GM06990 (cell line): ENCODE measurements at regions not wholly inside any gene's neighbourhood (a gene's known extent, or its start where the extent isn't known, plus 50 kb on each side); places are given as distances from the start of the nearest gene placed in this dataset.

Experiments used
- DNase-seq: peaks from one replicate; pipeline ENCODE4 v3.0.0-alpha.2; 2011; ENCODE audit not compliant: insufficient read length; ENCODE audit errors: extremely low read depth
- H3K27me3 ChIP-seq: replicated peaks from 2 replicates; pipeline ENCODE4 v1.6.0; 2011; ENCODE audit warnings: low read length; ENCODE audit not compliant: control insufficient read depth, insufficient read depth
- H3K36me3 ChIP-seq: 2 replicates; pipeline ENCODE4 v1.5.1; 2011; ENCODE audit warnings: low read length; ENCODE audit not compliant: control insufficient read depth, insufficient read depth
- H3K4me3 ChIP-seq: replicated peaks from 2 replicates; pipeline ENCODE4 v1.5.1; 2011; ENCODE audit warnings: low read depth, mild to moderate bottlenecking, control low read depth, low read length
- CTCF ChIP-seq: IDR thresholded peaks from 2 replicates; pipeline ENCODE4 v1.5.1; 2011; ENCODE audit warnings: low read length, control low read depth, mild to moderate bottlenecking, inconsistent platforms; ENCODE audit not compliant: insufficient read depth, poor library complexity, severe bottlenecking

GRCh38 chr3:30308131-30308530 lies 298.3 kb upstream of the TGFBR2 start:
- DNase-seq = no peak
- H3K36me3 ChIP-seq = no peaks in the 10 kb centered on the region
- H3K4me3 ChIP-seq = no peak overlapping the region
- no peak for TF ChIP-seq CTCF
- no peaks in the 10 kb centered on the region; the same call in 1 of the 2 replicates for H3K27me3 ChIP-seq

GRCh38 chr3:30309961-30310954 lies 296.1 kb upstream of the TGFBR2 start:
- no peak for DNase-seq
- no peaks in the 10 kb centered on the region; the same call in 1 of the 2 replicates for H3K27me3 ChIP-seq
- no peaks in the 10 kb centered on the region for H3K36me3 ChIP-seq
- TF ChIP-seq CTCF = no peak
- H3K4me3 ChIP-seq = no peak overlapping the region

- DNase-seq = no peak
- H3K27me3 ChIP-seq = no peaks in the 10 kb centered on the region; the same call in 1 of the 2 replicates
- no peaks in the 10 kb centered on the region for H3K36me3 ChIP-seq
- no peak overlapping the region for H3K4me3 ChIP-seq
- TF ChIP-seq CTCF = no peak
These were observed 294.6 kb upstream of the TGFBR2 start for GRCh38 chr3:30311781-30312180.

GRCh38 chr3:30313840-30314239 lies 292.6 kb upstream of the TGFBR2 start:
- TF ChIP-seq CTCF = no peak
- H3K4me3 ChIP-seq = no peak overlapping the region
- no peaks in the 10 kb centered on the region for H3K36me3 ChIP-seq
- DNase-seq = no peak
- no peaks in the 10 kb centered on the region; the same call in 1 of the 2 replicates for H3K27me3 ChIP-seq

- TF ChIP-seq CTCF = no peak
- no peaks in the 10 kb centered on the region for H3K36me3 ChIP-seq
- no peak overlapping the region for H3K4me3 ChIP-seq
- H3K27me3 ChIP-seq = no peaks in the 10 kb centered on the region; the same call in 1 of the 2 replicates
- DNase-seq = no peak
These were observed 291.6 kb upstream of the TGFBR2 start for GRCh38 chr3:30314757-30315325.
